ENCODE measurements at regions not wholly inside any gene's neighbourhood (a gene's known extent, or its start where the extent isn't known, plus 50 kb on each side); places are given as distances from the start of the nearest gene placed in this dataset.

GRCh38 chr13:26887594-26887993, 127.0 kb upstream of the GPR12 start:
- no peak for TF ChIP-seq CTCF (IDR thresholded peaks at IDR 0.05)
- TF ChIP-seq POLR2A (IDR thresholded peaks at IDR 0.05), result no peak
